GM12864 (cell line): ENCODE measurements at regions not wholly inside any gene's neighbourhood (a gene's known extent, or its start where the extent isn't known, plus 50 kb on each side); places are given as distances from the start of the nearest gene placed in this dataset.

Source experiments
- DNase-seq: peaks from one replicate; pipeline ENCODE4 v3.0.0-alpha.2; 2011; ENCODE audit warnings: low read depth
- H3K4me3 ChIP-seq: 2 replicates; pipeline ENCODE4 v1.5.1; 2011; ENCODE audit warnings: mild to moderate bottlenecking, low read depth, low read length, control low read depth
- TF ChIP-seq, protein P1 (sequence below): IDR thresholded peaks from 2 replicates; pipeline ENCODE4 v1.5.1; 2011; ENCODE audit warnings: low read depth, mild to moderate bottlenecking, moderate library complexity, low read length, control low read depth, inconsistent platforms; ENCODE audit errors: missing control alignments

DNA sequence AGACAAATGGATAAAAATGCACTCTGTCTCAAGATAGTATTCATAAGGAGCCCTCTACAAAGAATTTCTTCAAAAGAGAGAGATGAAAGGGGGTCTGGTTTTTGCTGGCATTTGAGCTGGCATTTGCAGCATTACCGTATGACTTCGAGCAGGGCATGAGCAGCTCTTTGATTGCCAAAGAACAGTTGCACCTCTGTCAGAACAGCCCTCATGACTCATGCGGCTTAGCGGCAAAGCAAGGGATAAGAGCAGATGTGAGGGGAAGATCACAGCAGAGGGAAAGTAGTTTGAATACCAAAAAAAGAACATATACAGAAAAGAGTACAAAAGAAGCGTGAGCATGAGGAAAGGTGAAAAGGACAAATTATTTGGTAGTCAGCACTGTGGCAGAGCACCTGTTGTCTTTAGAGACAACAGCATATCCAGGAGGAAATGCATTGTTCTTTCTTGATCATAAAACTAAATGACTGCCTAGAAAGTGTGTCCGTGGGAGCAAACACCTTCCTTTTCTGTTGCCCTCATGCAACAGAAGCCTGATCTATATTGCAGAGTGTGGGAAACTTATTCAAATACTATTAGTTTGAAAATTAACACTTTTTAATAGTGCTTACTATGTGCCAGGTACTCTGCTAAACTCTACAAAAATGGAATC, 80.5 kb upstream of the SLC24A5 start:
- DNase-seq, result no peak
- TF ChIP-seq, protein P1, sequence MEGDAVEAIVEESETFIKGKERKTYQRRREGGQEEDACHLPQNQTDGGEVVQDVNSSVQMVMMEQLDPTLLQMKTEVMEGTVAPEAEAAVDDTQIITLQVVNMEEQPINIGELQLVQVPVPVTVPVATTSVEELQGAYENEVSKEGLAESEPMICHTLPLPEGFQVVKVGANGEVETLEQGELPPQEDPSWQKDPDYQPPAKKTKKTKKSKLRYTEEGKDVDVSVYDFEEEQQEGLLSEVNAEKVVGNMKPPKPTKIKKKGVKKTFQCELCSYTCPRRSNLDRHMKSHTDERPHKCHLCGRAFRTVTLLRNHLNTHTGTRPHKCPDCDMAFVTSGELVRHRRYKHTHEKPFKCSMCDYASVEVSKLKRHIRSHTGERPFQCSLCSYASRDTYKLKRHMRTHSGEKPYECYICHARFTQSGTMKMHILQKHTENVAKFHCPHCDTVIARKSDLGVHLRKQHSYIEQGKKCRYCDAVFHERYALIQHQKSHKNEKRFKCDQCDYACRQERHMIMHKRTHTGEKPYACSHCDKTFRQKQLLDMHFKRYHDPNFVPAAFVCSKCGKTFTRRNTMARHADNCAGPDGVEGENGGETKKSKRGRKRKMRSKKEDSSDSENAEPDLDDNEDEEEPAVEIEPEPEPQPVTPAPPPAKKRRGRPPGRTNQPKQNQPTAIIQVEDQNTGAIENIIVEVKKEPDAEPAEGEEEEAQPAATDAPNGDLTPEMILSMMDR, result no peak
- no peak overlapping the region for H3K4me3 ChIP-seq

DNA sequence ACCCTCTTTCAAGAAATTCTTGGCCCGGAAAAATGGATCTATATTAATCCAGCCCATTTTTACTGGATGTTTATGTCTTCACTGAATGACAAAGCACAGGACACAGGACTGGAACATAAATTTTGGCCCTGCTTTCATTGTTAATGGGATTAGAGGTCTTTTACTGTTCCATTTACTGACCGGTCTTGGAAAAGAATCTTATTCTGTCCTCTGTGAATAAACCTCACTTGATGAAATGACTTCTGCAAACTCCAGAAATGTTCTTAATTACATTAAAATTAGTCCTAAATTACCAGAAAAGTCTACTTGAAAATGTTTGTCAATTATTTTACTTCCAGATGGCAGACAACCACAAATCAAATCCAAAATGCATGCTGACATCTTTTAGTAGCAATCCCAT, 79.3 kb upstream of the SLC24A5 start:
- TF ChIP-seq, protein P1, result no peak
- DNase-seq, result no peak
- no peak overlapping the region for H3K4me3 ChIP-seq

DNA sequence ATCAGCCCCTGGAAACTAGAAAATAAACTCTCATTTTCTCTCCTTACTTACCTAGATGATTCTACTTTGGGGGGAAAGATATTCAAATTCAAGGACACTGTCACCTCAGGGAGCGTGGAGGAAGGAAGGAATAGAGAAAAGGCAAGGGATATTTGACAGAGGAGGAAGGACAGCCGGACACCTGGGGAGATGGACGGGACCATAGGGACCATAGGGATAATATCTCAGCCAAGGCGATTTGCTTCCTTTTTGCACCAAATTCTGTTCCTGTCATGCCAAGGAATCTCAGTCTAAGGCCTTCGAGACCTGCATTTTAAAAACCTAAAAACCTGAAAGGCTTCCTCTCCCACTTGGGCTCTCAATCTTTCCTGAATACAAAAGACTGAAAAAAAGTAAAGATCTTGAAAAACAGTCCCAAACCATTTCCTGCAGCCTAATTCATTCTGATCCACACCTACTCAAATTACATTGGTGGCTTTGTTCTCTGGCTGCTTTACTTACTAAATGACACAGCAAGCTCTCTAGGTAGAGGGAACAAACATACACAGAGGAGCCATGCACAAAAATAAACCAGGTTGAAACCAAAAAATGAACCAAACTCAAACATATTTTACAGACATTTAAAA, 73.9 kb upstream of the SLC24A5 start:
- TF ChIP-seq, protein P1, result no peak
- DNase-seq, result no peak
- no peak overlapping the region for H3K4me3 ChIP-seq

DNA sequence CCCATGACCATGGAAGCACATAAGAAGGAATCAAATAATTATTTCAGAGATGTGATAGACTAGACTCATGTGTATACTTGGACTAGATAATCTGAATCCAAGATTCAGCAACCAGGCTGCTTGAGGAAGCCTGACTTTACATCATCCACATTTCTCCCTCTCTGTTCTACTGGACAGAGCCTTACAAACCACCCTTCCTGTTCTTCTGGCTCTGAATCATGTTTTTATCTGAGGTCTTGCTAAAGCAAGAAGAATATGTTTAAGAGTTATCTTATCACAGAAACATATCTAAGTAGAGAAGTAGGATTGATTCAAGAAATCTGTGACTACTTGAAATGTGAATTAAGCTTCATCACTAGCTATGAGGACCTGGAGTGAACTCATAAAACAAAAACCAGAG, 71.1 kb upstream of the SLC24A5 start:
- H3K4me3 ChIP-seq, result no peak overlapping the region
- DNase-seq, result no peak
- TF ChIP-seq, protein P1, result no peak

DNA sequence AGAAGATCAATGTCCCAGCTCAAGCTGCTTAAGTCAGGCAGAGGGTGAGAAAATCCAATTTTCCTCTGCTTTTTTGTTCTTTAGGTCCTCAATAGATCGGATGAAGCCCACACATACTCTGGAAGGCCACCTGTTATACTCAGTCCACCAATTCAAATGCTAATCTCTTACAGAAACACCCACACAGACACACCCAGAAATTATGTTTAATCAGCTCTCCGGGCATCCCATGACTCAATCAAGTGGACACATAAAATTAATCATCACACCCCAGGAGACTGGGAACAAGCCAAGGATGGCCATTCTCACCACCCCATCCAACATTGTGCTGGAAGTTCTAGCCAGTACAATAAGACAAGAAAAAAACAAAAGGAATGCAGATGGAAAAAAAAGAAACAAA, 67.8 kb upstream of the SLC24A5 start:
- no peak overlapping the region for H3K4me3 ChIP-seq
- DNase-seq, result no peak
- TF ChIP-seq, protein P1, result no peak

DNA sequence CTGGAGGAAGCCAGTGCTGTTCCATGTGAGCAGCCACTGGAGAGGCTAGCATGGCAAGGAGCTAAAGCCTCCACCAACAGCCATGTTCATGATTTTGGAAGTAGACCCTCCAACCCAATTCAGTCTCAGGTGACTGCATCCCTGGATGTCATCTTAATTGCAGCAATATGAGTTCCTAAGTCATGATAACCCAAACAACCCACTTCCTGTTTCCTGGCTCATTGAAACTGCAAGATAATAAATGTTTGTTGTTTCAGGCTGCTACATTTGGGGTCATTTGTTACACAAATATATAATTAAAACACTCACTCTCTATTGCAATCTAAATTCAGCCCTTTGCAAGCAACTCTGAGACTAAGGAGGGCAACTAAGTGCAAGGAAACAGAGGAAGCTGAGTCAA, 62.4 kb upstream of the SLC24A5 start:
- no peak for DNase-seq
- H3K4me3 ChIP-seq, result no peak overlapping the region
- TF ChIP-seq, protein P1, result no peak

DNA sequence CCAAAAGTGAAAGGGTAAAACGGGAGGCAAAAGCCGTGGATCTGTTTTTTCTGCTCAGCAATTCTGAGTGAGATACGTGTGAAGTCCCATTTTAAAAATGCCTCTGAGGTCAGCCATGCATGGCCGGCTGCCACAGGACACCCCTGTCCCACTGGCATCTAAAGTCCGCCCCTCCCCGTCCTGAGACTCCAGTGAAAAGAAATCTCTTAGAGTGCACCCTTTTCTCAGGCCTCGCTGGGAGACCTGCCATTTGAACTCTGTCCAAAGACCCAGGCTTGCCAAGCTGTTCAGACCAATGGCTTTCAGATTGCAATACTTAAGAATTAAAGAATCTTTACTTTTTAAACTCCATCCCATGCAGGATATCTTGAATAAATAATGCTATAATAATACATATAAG, 61.0 kb upstream of the SLC24A5 start:
- TF ChIP-seq, protein P1, result no peak
- DNase-seq, result no peak
- no peak overlapping the region for H3K4me3 ChIP-seq
